ENCODE measurements at regions not wholly inside any gene's neighbourhood (a gene's known extent, or its start where the extent isn't known, plus 50 kb on each side); places are given as distances from the start of the nearest gene placed in this dataset.

DNA sequence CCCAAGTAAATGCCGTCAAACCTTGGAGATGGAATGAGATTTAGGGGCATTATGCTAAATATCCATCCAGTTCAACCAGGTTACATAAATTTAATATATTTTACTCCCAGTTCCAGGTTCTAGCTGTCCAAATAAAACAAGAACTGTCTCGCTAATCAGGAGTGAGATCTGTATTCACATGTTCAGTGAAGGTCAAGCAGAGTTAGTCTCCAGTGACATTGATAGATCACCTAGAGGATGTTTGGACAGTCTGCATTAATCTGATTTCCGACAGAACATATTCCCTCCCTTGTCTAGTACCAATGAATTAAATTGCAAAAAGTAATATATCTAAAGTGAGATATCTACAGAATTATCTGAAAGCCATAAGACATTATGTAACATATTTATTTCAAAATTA lies 979.4 kb upstream of the CNTNAP5 start:
- TF ChIP-seq, protein P1, sequence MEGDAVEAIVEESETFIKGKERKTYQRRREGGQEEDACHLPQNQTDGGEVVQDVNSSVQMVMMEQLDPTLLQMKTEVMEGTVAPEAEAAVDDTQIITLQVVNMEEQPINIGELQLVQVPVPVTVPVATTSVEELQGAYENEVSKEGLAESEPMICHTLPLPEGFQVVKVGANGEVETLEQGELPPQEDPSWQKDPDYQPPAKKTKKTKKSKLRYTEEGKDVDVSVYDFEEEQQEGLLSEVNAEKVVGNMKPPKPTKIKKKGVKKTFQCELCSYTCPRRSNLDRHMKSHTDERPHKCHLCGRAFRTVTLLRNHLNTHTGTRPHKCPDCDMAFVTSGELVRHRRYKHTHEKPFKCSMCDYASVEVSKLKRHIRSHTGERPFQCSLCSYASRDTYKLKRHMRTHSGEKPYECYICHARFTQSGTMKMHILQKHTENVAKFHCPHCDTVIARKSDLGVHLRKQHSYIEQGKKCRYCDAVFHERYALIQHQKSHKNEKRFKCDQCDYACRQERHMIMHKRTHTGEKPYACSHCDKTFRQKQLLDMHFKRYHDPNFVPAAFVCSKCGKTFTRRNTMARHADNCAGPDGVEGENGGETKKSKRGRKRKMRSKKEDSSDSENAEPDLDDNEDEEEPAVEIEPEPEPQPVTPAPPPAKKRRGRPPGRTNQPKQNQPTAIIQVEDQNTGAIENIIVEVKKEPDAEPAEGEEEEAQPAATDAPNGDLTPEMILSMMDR (IDR thresholded peaks at IDR 0.05) = no peak
- no peak for TF ChIP-seq EZH2 (IDR thresholded peaks at IDR 0.05; ENCODE audit: borderline replicate concordance, insufficient read depth, low read depth, low read length, poor library complexity, severe bottlenecking)
